ENCODE measurements at regions not wholly inside any gene's neighbourhood (a gene's known extent, or its start where the extent isn't known, plus 50 kb on each side); places are given as distances from the start of the nearest gene placed in this dataset.

DNA sequence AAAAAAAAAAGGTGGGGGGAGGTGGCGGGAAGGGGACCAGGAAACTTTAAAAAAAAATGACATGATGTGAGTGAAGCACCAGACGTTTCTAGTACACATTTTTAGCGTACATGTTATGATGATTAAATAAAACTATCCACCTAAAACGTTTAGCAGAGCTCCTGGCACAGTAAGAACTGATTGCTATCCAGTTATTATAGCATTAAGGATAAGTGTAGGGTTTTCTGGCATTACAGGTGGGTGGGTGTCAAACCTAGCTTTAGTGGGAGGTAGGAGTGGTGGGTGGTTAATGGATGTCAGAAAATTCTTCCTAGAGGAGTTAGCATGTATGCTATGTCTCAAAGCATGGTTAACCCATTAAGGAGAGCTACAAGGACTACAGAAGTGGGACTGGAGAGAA, 2329.5 kb downstream of the MAT2B start:
- ChIA-PET POLR2A (no interaction called here), CTCF (no interaction called here)

DNA sequence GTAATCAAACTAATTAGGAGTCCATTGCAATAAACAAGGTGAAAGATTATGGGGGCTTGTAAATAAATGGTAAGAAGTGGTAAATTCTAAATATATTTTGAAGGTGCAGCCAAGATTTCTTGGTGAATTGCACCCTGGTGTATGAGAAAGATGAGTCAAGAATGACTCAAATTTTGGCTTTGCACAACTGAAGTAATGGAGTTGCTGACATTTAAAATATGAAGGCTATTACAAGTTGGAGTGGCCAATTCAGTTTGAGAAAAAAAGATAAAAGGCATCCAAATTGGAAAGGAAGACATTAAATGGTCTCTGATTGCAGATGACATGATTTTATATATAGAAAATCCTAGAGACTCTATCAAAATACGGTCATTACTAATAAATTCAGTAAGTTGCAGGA, 2330.6 kb downstream of the MAT2B start:
- ChIA-PET POLR2A (no interaction called here), CTCF (no interaction called here)
- DNase-seq (ENCODE audit: extremely low spot score), result no peak
- TF ChIP-seq, protein P1, sequence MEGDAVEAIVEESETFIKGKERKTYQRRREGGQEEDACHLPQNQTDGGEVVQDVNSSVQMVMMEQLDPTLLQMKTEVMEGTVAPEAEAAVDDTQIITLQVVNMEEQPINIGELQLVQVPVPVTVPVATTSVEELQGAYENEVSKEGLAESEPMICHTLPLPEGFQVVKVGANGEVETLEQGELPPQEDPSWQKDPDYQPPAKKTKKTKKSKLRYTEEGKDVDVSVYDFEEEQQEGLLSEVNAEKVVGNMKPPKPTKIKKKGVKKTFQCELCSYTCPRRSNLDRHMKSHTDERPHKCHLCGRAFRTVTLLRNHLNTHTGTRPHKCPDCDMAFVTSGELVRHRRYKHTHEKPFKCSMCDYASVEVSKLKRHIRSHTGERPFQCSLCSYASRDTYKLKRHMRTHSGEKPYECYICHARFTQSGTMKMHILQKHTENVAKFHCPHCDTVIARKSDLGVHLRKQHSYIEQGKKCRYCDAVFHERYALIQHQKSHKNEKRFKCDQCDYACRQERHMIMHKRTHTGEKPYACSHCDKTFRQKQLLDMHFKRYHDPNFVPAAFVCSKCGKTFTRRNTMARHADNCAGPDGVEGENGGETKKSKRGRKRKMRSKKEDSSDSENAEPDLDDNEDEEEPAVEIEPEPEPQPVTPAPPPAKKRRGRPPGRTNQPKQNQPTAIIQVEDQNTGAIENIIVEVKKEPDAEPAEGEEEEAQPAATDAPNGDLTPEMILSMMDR (IDR thresholded peaks at IDR 0.05; ENCODE audit: control extremely low read depth, extremely low read depth, low read depth, missing control alignments), result no peak

More for the DNA sequence above, 2329.5 kb downstream of the MAT2B start:
- no peak for DNase-seq (ENCODE audit: extremely low spot score)
- TF ChIP-seq, protein P1 (IDR thresholded peaks at IDR 0.05; ENCODE audit: control extremely low read depth, extremely low read depth, low read depth, missing control alignments), result no peak

DNA sequence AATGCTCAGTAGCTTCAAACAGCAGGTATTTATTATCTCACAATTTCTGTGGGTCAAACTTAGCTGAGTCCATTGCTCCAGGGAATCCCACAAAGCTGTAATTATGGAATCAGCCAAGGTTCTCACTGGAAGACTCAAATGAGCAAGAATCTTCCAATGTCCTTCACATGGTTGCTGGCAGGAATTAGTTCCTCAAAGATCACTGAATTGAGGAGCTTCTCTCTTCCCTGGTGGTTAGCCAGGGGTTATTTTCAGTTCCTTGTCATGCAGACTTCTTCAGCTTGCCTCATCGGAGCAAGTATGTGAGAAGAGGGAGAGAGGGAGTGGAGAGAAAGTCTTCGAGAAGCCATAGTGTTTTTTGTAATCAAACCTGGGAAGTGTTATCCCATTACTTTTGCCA, 2331.9 kb downstream of the MAT2B start:
- TF ChIP-seq, protein P1 (IDR thresholded peaks at IDR 0.05; ENCODE audit: control extremely low read depth, extremely low read depth, low read depth, missing control alignments), result no peak
- no peak for DNase-seq (ENCODE audit: extremely low spot score)
- POLR2A ChIA-PET, result no interaction called here
- CTCF ChIA-PET, result no interaction called here

- no peak for DNase-seq (ENCODE audit: extremely low spot score)
- CTCF ChIA-PET, result no interaction called here
- TF ChIP-seq, protein P1 (IDR thresholded peaks at IDR 0.05; ENCODE audit: control extremely low read depth, extremely low read depth, low read depth, missing control alignments), result no peak
- POLR2A ChIA-PET, result no interaction called here
Measured at GRCh38 chr5:165844571-165844970, 2339.2 kb downstream of the MAT2B start.

DNA sequence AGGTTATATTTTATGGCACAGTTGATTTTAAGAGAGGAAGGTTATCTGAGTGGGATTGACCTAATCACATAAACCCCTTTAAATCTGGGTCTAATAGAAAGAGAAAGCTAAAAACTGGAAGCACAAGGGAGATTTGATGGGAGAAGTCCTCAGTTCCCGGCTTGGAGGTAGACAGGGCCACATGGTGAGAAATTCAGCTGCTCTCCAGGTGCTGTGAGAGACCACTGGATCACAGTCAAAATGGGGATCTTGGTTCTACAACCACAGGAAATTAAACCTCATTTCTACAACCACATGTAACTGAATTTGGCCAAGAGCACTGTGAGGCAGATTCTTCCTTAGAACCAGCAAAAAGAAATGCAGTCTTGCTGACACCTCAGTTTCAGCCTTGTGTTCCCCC, 2352.7 kb downstream of the MAT2B start:
- no peak for DNase-seq (ENCODE audit: extremely low spot score)

GRCh38 chr5:165859251-165859650, 2353.8 kb downstream of the MAT2B start:
- ChIA-PET POLR2A (no interaction called here), CTCF (interaction anchor here (0.7 kb wide), 1 partner anchor 11 kb away, joined by 3 read pairs; no protein-coding TSS in a partner anchor)
- no peak for DNase-seq (ENCODE audit: extremely low spot score)
- TF ChIP-seq, protein P1 (IDR thresholded peaks at IDR 0.05; ENCODE audit: control extremely low read depth, extremely low read depth, low read depth, missing control alignments), result no peak

More for the DNA sequence above, 2352.7 kb downstream of the MAT2B start:
- TF ChIP-seq, protein P1 (IDR thresholded peaks at IDR 0.05; ENCODE audit: control extremely low read depth, extremely low read depth, low read depth, missing control alignments), result no peak
- ChIA-PET POLR2A (no interaction called here), CTCF (interaction anchor here (0.8 kb wide), 1 partner anchor 8 kb away, joined by 3 read pairs; no protein-coding TSS in a partner anchor)

- no peak for DNase-seq (ENCODE audit: extremely low spot score)
- TF ChIP-seq, protein P1 (IDR thresholded peaks at IDR 0.05; ENCODE audit: control extremely low read depth, extremely low read depth, low read depth, missing control alignments), result no peak
- ChIA-PET POLR2A (no interaction called here), CTCF (interaction anchor here (1.0 to 1.5 kb wide), 2 partner anchors 10 to 12 kb away, joined by 3 to 4 read pairs; no protein-coding TSS in a partner anchor)
Measured at GRCh38 chr5:165863239-165863638, 2357.8 kb downstream of the MAT2B start.

Measured in GM10248 (cell line).